Cardiac fibroblast (primary cell): ENCODE measurements at regions not wholly inside any gene's neighbourhood (a gene's known extent, or its start where the extent isn't known, plus 50 kb on each side); places are given as distances from the start of the nearest gene placed in this dataset.

Experiments used
- DNase-seq, 2 donors: peaks; one replicate each; pipeline versions ENCODE4 v3.0.0 to v3.0.0-alpha.2; 2010; ENCODE audit warnings: low read depth in 2 of 2
- H3K4me3 ChIP-seq, 2 donors: replicated peaks in 1 of 2; 1 replicate in 1 of 2; 2 replicates in 1 of 2; pipeline ENCODE4 v1.5.1; 2011; ENCODE audit warnings: low read depth in 2 of 2, low read length in 2 of 2, mild to moderate bottlenecking in 2 of 2, moderate library complexity in 1 of 2
- TF ChIP-seq, protein P1 (sequence below): IDR thresholded peaks from one replicate; pipeline ENCODE4 v1.5.1; 2011; ENCODE audit warnings: low read depth, mild to moderate bottlenecking, low read length, inconsistent platforms

DNA sequence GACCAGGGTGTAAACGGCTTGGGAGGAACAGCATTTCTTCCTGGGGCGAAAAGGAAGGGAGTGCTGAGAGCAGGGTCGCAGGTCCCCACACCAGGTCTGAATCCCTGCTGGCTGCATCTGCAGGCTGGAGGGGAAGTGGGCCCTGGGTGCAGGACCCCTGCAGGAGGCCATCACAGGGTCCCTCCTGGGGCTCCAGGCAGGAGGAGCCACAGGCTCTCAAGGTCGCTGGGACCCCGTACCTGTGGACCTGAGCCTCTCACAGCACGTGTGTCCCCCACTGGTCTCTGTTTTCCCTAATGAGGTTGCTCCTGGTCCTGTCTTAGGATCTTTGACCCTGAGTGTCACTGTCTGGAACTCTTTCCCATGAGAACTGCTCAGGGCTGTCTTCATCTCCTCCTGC lies 147.8 kb upstream of the ZNF236 start:
- no peak overlapping the region for H3K4me3 ChIP-seq
- TF ChIP-seq, protein P1, sequence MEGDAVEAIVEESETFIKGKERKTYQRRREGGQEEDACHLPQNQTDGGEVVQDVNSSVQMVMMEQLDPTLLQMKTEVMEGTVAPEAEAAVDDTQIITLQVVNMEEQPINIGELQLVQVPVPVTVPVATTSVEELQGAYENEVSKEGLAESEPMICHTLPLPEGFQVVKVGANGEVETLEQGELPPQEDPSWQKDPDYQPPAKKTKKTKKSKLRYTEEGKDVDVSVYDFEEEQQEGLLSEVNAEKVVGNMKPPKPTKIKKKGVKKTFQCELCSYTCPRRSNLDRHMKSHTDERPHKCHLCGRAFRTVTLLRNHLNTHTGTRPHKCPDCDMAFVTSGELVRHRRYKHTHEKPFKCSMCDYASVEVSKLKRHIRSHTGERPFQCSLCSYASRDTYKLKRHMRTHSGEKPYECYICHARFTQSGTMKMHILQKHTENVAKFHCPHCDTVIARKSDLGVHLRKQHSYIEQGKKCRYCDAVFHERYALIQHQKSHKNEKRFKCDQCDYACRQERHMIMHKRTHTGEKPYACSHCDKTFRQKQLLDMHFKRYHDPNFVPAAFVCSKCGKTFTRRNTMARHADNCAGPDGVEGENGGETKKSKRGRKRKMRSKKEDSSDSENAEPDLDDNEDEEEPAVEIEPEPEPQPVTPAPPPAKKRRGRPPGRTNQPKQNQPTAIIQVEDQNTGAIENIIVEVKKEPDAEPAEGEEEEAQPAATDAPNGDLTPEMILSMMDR, result no peak
- DNase-seq, result no peak

DNA sequence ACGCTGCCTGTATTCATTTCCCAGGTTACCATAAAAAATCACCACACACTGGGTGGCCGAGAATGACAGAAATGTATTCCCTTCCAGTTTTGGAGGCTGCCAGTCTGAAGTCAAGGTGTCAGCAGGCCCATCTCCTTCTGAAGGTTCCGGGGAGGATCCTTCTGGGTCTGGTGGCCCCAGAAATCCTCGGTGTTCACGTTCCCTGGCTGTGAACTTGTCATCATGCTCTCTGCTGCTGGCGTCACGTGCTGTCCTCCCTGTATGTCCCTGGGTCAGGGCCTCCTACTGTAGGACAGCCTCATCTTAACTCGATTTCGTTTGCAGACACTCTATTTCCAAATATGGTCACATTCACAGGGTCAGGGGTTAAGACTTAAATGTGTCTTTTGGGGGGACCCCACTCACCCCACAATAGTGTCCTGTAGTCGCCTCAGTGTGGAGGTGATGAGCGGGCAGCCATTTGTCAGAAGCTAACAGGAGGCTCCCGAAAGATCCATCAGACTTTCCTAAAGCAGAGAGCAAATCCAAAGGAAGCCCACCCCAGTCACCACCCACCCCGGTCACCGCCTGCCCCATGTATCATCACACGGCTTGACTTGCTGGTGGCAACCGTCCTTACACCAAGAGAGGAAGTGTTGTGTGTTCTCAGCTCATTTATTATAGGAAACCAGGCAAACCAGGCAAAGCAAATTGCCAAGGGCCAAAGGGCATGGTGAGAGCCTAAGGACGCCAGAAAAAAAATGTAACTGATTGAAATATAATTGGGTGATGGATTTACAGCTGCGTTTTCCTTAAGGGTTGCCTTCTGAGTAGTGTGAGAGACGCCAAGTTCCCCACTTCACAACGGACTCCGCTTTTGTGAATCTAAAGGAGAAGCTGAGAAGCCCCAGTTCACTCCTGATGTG lies 148.8 kb upstream of the ZNF236 start:
- DNase-seq, result no peak
- no peak overlapping the region for H3K4me3 ChIP-seq
- TF ChIP-seq, protein P1, result no peak

DNA sequence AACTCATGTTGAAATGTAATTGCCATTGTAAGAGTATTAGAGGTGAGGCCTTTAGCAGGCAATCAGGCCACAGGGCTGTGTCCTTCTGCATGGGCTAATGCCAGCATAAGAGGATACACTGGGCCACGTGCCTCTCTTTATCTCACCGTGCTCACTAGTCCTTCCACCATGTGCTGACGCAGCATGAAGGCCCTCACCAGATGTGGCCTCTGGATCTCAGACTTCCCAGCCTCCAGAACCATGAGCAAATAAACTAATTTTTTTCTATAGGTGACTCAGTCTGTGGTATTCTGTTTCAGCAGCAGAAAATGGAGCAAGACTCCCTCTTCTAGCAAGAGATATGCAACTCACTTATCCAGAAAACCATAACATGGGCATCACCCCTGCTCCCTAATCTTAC lies 149.7 kb upstream of the ZNF236 start:
- DNase-seq, result peak; percentile 35 to 51
- TF ChIP-seq, protein P1, result no peak
- no peak overlapping the region for H3K4me3 ChIP-seq

DNA sequence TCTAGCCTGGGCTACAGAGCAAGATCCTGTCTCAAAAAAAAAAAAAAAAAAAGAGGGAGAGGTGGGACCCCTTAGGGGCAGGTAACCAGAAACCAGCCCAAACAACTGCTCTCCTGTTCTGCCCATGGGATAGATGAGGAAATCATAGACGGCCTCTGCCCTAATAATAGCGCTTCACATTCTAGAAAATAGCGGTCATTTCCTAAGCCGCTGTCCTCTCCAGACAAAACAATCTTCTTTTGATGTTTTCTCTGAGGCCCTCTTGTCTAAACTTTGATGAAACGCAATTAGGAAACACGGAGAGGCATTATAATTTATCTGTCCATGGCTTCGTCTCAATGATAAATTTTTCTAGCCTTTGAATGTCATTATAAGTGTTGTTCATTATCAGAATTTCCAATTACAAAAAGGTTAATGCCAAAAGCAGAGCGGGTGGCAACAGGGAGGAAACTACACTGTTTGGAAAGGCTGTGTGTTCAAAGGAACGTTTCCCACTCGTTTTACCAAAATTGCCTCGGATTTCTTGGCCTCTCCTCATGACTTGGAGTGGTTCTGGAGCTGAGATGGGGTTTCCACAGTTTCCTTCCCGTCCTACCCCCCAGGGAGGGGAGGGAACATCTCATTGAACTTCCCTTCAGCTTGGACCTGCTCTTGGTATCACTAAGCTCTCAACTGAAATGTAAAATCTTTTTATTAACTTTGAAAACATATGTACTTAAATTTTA lies 151.6 kb upstream of the ZNF236 start:
- peak in 1 of 2 donors; percentile 28 for DNase-seq
- no peak overlapping the region for H3K4me3 ChIP-seq
- TF ChIP-seq, protein P1, result no peak

DNA sequence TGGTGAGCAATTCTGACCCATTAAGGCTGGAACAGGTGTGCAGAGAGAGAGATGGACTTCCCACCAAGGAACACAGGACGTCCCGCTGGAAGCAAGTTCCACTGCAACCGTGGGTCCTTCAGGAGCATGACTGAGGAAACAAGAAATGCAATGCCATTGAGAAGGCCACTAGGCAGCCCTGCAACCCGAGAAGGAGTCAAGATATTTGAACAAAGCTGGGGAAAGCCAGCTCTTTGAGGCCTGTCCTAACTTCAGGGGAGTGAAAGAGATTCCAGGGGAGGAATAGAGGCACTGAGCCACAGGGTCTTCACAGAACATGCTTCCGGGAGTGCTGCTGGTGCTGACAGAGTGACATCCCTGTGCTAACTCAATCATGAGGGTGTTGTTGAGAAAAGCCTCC lies 153.8 kb upstream of the ZNF236 start:
- TF ChIP-seq, protein P1, result no peak
- no peak overlapping the region for H3K4me3 ChIP-seq
- no peak for DNase-seq

DNA sequence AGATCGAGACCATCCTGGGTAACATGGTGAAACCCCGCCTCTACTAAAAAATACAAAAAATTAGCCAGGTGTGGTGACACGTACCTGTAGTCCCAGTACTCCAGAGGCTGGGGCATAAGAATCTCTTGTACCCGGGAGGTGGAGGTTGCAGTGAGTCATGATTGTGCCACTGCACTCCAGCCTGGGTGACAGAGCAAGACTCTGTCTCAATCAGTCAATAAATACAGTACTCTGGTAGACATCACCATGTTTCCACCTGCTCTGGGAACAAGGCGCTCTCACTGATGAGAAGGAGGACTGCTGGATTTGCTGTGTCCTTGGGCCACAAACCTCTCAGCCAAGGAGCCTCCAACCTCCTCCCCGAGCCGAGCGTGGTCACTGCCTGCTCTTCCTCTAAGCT lies 154.2 kb upstream of the ZNF236 start:
- no peak overlapping the region for H3K4me3 ChIP-seq
- TF ChIP-seq, protein P1, result no peak
- no peak for DNase-seq
